ENCODE measurements at regions not wholly inside any gene's neighbourhood (a gene's known extent, or its start where the extent isn't known, plus 50 kb on each side); places are given as distances from the start of the nearest gene placed in this dataset.

DNA sequence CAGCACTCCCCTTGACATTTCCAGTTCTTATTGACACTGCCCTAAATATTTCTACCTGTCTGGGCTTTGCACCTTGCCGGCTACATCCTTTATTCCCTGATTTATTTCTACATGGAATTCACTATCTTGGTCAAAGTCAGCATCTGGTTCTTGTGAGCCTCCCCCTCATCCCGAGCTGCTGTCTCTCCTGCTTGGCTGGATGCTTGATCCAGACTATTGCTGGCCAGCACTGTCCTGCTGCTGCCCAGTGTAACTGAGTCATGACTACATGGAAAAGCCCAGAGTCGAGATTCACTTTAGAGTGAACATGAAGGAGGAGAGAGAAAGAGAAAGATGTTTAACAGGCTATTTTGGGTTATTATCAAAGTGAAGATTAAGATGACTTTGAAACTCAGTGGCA lies 142.2 kb downstream of the OPN5 start:
- DNase-seq, result no peak

DNA sequence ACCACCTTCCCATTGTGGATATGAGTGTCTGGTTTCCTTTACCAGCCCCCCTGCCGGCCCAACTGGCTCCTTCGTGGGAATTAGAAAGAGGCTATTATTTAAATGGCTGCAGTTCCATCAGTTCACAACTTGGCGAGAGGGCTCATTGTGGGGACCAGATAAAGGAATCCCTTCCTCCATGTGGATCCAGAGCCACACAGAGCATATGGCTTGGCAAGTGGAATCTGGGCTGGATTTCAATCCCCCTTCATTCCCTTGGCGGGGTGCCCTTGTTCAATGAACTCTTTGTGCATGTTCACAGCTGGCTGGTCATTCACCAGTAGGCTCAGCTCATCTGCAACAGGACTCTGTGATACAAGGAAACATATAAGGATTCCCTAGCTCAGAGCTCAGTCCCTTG lies 140.6 kb downstream of the OPN5 start:
- no peak for DNase-seq

DNA sequence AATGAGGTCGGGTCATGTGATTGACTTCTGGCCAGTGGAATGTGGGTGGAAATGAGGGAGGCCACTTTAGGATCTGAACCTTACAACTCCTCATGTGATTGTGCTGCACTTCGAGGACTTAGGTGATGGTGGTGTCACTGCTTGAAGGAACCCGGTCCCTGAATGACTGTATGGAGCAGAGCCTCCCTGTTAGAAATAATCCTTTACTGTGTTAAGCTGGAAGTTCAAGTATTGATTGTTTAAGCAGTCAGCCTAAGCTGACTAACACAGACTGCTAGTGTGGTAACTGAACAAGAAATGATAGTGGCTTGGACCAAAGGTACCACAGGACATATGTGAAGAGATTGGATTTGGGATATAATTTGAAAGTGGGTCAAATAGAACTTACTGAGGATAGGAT lies 138.0 kb downstream of the OPN5 start:
- DNase-seq, result no peak

DNA sequence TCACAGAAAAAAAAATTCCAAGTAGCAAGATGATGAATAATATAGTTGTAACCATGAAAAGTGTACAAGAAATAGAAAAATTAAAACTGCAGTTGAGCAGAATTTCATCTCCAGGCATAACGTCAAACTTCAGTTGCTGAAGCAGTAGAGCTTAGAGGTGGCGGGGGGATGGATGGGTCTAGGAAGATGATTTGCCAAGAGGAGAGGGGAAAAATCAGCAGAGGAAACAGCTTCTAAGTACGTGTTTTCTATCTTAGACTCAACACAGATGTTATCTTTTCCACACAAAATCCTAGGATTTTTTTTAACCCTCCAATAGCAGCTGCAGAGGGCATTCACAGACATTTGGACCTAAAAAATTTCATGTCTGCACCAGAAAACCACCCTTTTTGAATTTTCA lies 136.0 kb downstream of the OPN5 start:
- no peak for DNase-seq

DNA sequence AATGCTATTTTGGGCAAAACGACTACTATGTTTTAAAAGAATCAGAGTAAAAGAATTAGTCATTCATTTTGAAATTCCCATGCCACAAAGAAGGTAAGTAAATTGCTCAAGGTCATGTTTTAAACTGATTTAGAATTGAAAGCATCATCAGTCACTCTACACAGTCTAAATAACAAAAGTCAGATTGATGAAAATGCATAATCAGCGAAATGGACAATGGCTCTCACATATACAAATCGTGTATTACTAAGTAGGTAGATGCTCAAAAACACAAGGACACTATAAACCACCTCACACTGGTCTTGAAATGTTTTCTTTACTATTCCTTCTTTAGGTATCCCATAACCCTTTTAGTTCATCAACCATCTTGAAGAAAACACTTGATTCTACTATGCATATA lies 135.4 kb downstream of the OPN5 start:
- DNase-seq, result no peak

DNA sequence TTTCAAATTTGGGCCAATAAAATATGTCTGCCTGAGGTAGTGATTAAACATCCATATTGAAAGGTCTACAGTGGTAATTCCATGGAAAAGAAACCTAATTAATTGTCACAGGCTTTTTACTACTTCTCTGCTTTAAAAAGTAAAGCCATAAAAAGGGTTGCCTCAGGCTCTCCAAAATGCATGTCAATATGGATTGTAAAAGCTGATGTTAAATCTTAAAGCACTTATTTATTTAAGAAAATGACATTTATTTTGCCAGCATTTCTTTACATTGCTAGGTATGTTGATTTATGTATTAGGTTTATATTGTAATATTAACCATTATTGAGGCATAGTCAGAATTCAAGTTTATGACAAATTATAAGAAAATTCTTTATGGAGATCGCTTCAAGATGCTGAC lies 133.2 kb downstream of the OPN5 start:
- no peak for DNase-seq

DNA sequence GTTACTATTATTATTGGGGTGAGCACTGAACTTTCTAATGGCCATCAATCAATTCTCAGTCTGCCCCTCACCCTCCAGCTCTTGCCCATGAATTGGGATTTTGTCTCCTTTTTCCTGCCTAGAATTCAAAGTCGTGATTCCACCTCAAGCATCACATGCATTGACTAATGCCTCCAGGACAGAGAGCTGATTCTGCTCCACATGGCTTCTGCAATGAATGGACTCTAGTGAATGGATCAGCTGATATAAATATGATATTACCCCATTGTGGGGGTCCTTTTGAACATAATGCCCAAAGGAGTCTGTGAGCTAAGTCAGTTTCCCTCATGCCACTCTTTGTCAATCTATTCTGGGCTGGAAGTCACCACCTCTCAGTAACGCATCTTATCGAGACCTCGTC lies 126.4 kb downstream of the OPN5 start:
- DNase-seq, result no peak

DNA sequence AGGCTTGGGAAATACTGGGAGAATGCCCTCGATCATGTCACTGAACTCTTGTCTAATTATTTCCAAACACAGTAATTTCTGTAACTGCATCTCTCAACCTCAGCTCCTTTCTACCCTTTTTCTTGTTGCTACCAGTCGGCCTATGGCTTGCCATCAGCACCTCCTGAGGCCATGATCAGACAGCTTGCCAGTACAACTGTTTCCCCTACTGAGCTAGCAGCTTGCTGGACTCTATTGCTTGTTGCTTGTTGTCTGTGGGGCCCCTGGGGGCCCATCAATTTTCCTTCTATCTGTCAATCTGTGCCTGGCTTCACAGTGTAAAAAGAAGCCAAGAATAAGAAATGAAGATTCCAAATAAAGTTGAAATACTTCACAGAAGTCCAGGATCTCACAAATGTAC lies 123.9 kb downstream of the OPN5 start:
- no peak for DNase-seq

DNA sequence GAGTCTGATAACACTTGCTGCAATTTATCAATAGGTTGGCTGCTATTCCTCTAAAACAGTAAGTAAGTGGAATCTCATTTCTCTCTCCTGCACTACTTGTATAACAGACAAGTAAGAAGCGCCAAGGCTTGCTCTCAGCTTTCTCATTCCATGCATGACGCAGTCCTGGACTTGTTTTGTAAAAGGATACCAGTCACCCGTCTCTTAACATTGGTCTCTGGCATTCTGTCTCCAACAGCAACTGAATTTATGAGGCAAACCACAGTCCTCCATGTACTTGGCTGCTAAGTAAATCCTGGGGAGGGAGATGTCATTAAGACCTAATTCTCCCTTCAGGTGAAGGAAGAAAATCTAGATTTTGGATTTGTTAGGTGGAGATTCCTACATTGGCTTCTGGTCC lies 115.4 kb downstream of the OPN5 start:
- no peak for DNase-seq

DNA sequence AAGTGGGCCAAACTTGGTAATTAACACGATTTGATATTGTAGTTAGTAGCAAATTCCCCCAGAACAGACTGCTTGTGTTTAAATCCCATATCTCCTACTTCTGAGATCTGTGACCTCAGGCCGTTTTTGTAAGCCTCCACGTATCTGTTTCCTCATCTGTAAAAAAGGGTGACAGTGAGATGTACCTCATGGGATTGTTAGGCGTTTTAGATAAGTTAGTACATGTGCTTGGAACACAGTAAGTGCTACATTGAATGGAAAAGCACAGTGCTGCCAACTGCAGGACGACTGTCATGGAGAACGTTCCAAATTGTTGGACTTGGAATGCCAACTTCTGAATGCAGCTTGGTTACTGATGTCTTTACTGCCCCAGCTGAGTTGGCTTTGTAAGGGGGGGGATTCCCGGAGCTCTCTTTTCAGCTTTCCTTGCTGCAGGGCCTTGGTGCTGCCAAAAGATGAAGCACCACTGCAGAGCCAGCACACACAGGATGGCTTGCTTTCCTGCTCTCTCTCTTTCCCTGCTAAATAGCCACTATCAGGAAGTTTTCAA lies 108.6 kb downstream of the OPN5 start:
- no peak for DNase-seq

DNA sequence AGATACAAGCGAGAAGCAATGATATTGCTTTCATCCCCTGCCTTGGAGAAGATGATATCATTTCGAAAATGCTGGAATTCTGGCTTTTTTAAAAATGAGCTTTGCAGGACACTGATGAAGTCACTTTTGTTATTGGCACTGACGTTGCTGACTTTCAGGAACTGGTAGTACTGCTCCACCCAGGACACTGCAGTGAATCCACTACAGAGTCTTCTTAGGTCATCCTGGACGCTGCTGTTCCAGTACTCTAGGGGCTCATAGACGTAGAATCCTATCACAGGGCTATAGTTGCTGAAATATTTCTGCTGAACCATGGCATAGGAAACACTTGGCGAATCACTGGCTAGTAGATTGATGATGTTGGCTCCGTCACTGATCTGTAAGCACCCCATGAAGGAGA lies 97.2 kb downstream of the OPN5 start:
- no peak for DNase-seq

Measured in T-helper 1 cell (primary cell).